MM.1S (cell line): ENCODE measurements at regions not wholly inside any gene's neighbourhood (a gene's known extent, or its start where the extent isn't known, plus 50 kb on each side); places are given as distances from the start of the nearest gene placed in this dataset.

Source experiments
- EZH2 ChIP-seq: fragments of 300-600 bp; sonication (generic); optimal IDR thresholded peaks from 2 replicates; pipeline ENCODE3; 2017; ENCODE audit warnings: low read depth, mild to moderate bottlenecking, antibody characterized with exemption, low read length, mixed read lengths
- TF ChIP-seq, protein P1 (sequence below): fragments of 300-600 bp; sonication (generic); IDR thresholded peaks from 2 replicates; pipeline ENCODE4 v1.5.1; 2016; ENCODE audit warnings: antibody characterized with exemption, low read length, mixed read lengths

DNA sequence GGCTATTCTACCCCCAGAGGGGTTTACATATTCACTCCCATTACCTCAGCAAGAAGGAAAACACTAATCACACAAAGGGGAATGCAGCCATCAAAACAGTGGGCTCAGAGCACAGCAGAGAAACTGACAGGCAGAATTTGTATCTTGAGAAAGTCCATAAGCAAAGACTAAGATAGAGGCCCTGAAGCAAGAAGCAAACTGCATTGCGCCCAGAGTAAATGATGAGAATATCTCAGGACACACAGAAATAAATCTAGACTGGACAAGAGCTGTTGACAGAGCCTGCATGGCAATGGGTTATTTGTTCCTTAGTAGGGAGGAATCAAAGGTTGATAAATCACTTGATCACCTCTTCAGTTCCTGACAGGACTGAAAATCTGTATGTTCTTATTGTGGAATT is 440.7 kb upstream of the CELF2 start:
- TF ChIP-seq, protein P1, sequence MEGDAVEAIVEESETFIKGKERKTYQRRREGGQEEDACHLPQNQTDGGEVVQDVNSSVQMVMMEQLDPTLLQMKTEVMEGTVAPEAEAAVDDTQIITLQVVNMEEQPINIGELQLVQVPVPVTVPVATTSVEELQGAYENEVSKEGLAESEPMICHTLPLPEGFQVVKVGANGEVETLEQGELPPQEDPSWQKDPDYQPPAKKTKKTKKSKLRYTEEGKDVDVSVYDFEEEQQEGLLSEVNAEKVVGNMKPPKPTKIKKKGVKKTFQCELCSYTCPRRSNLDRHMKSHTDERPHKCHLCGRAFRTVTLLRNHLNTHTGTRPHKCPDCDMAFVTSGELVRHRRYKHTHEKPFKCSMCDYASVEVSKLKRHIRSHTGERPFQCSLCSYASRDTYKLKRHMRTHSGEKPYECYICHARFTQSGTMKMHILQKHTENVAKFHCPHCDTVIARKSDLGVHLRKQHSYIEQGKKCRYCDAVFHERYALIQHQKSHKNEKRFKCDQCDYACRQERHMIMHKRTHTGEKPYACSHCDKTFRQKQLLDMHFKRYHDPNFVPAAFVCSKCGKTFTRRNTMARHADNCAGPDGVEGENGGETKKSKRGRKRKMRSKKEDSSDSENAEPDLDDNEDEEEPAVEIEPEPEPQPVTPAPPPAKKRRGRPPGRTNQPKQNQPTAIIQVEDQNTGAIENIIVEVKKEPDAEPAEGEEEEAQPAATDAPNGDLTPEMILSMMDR, result no peak
- TF ChIP-seq EZH2, result no peak
